Spleen (tissue), 11 donors: ENCODE measurements at regions not wholly inside any gene's neighbourhood (a gene's known extent, or its start where the extent isn't known, plus 50 kb on each side); places are given as distances from the start of the nearest gene placed in this dataset.

ENCODE experiments used
- DNase-seq: peaks from one replicate; pipeline ENCODE4 v3.0.0-alpha.2; 2020
- H3K27ac ChIP-seq, 8 donors: fragments of 200-600 bp; sonication (generic) in 7 of 8; 1 replicate in 4 of 8; 2 replicates in 4 of 8; pipeline versions ENCODE4 v1.5.0 to v1.8.0; 2016 to 2021; ENCODE audit warnings: inconsistent platforms in 4 of 8, mild to moderate bottlenecking in 4 of 8, moderate library complexity in 1 of 8
- H3K27me3 ChIP-seq, 7 donors: fragments of 200-600 bp; sonication (generic) in 6 of 7; replicated peaks in 1 of 7; 1 replicate in 4 of 7; 2 replicates in 3 of 7; pipeline versions ENCODE4 v1.5.0 to v1.8.0; 2016 to 2021; ENCODE audit warnings: inconsistent platforms in 3 of 7, mild to moderate bottlenecking in 1 of 7
- H3K36me3 ChIP-seq, 6 donors: fragments of 200-600 bp; sonication (generic) in 5 of 6; 1 replicate in 4 of 6; 2 replicates in 2 of 6; pipeline versions ENCODE4 v1.5.0 to v1.8.0; 2016 to 2021; ENCODE audit warnings: inconsistent platforms in 2 of 6
- H3K4me1 ChIP-seq, 6 donors: fragments of 200-600 bp; sonication (generic) in 5 of 6; 1 replicate in 3 of 6; 2 replicates in 3 of 6; pipeline versions ENCODE4 v1.5.0 to v1.8.0; 2016 to 2021; ENCODE audit warnings: inconsistent platforms in 3 of 6
- H3K4me3 ChIP-seq, 8 donors: fragments of 200-600 bp; sonication (generic) in 7 of 8; 1 replicate in 4 of 8; 2 replicates in 4 of 8; pipeline versions ENCODE4 v1.5.0 to v1.8.0; 2016 to 2021; ENCODE audit warnings: inconsistent platforms in 4 of 8, mild to moderate bottlenecking in 4 of 8, moderate library complexity in 2 of 8
- H3K9me3 ChIP-seq, 8 donors: fragments of 200-600 bp; sonication (generic) in 7 of 8; 1 replicate in 4 of 8; 2 replicates in 4 of 8; pipeline versions ENCODE4 v1.5.0 to v1.8.0; 2016 to 2021; ENCODE audit warnings: inconsistent platforms in 4 of 8
- POLR2A ChIP-seq, 3 donors: fragments of 450-650 bp; IDR thresholded peaks; one replicate each; pipeline ENCODE4 v1.5.1; 2017; ENCODE audit warnings: antibody characterized with exemption in 3 of 3, mild to moderate bottlenecking in 1 of 3
- POLR2AphosphoS5 ChIP-seq, 3 donors: sonication (generic); formaldehyde crosslinking; IDR thresholded peaks; one replicate each; pipeline ENCODE4 v1.5.1; 2017; ENCODE audit warnings: antibody characterized with exemption in 3 of 3
- WGBS, 5 donors: extraction: QIAGEN DNeasy Blood & Tissue Kit in 3 of 5; methylation state at CpG; one replicate each; pipeline versions ENCODE4 v1.1.5 to v1.1.7; 2013 to 2018; 5-methylcytosine and 5-hydroxymethylcytosine counted together
- intact Hi-C: fragments of 100-400 bp; cut with DNase I; formaldehyde crosslinking; loops from one replicate; pipeline ENCODE4 v1.15.0; 2023; ENCODE audit warnings: low total_unique reads
- TF ChIP-seq, protein P1 (sequence below), 11 experiments: fragments of 200-600 bp in 7 of 11; fragments of 450-650 bp in 4 of 11; sonication (generic) in 4 of 11; IDR thresholded peaks in 8 of 11; conservative IDR thresholded peaks in 3 of 11; 1 replicate in 7 of 11; 2 replicates in 4 of 11; pipeline versions ENCODE4 v1.4.0 to v1.8.0; 2016 to 2021; ENCODE audit warnings: antibody characterized with exemption in 11 of 11, inconsistent platforms in 4 of 11, mild to moderate bottlenecking in 1 of 11
- donor health status: healthy with polysubstance abuse.
- donor health status: DM: no; HTN: no; CAD: no; lungs with moderate emphysema.
- donor health status: DM: no; HTN: no; CAD: no.
- donor health status: Bipolar disorder and iron deficiency.
- donor health status: healthy.
- donor health status: DM: no; HTN: no; CAD: no.
- donor health status: DM: yes; HTN: yes; CAD: no.

DNA sequence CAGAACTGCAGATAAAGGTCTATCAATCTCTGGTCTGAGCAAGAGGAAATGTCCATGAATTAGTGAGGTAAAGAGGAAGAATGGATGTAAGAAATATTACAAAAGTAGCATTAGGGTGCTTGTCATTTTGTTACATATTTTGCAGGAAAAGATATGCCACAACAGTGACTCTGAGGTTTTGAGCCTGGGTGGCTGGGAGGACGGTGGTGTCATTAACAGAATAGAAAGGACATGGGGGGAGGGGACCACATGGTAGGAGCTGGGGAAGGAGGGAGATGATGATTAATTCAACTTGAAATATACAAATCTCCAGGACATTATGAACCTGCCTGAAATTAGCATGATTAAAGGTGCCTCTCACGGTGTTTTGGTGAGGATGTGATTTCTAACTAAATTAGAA, 245.5 kb upstream of the MDFIC2 start:
- Histone ChIP-seq H3K4me1 (no peaks in the 10 kb centered on the region), H3K27ac (no peak overlapping the region), H3K27me3 (no peaks in the 10 kb centered on the region), H3K36me3 (no peaks in the 10 kb centered on the region), H3K4me3 (no peak overlapping the region), H3K9me3 (peaks cover 0 to under 1% (median 0%) of the 10 kb centered on the region in 8 donors)
- TF ChIP-seq, protein P1, sequence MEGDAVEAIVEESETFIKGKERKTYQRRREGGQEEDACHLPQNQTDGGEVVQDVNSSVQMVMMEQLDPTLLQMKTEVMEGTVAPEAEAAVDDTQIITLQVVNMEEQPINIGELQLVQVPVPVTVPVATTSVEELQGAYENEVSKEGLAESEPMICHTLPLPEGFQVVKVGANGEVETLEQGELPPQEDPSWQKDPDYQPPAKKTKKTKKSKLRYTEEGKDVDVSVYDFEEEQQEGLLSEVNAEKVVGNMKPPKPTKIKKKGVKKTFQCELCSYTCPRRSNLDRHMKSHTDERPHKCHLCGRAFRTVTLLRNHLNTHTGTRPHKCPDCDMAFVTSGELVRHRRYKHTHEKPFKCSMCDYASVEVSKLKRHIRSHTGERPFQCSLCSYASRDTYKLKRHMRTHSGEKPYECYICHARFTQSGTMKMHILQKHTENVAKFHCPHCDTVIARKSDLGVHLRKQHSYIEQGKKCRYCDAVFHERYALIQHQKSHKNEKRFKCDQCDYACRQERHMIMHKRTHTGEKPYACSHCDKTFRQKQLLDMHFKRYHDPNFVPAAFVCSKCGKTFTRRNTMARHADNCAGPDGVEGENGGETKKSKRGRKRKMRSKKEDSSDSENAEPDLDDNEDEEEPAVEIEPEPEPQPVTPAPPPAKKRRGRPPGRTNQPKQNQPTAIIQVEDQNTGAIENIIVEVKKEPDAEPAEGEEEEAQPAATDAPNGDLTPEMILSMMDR (IDR thresholded peaks at IDR 0.05 in 8 of 11, conservative IDR thresholded peaks at IDR 0.05 in 3 of 11) = no peak
- TF ChIP-seq POLR2AphosphoS5 (IDR thresholded peaks at IDR 0.05) (no peak), POLR2A (IDR thresholded peaks at IDR 0.05) (no peak)
- WGBS, 5 donors = 32 to 53% (median 38%) methylated on average over 2 of the region's 2 CpGs
- no peak for DNase-seq
- intact Hi-C loops = no loop called here

DNA sequence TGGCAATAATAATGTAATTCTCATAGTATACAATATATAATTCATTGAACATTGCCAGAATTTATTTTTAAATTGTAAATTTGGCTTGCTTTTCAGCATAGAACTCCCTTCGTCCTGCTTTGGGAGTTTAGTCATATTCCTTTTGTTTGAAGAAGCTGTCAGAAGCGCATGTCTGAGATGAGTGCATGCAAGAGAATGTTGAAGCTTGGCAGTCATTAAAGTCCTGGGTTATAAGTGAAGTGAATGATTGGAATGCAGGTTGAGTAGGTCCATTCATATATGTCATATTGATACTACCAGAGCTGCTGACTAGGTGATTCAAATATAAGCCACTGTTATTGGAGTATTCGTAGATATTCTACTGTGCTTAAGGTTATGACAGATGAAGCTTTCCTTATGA, 243.6 kb upstream of the MDFIC2 start:
- 89 to 93% (median 91%) methylated on average over 3 of the region's 3 CpGs for WGBS, 5 donors
- H3K4me1 ChIP-seq = no peaks in the 10 kb centered on the region
- H3K27me3 ChIP-seq = no peaks in the 10 kb centered on the region
- DNase-seq = no peak
- TF ChIP-seq POLR2AphosphoS5 (IDR thresholded peaks at IDR 0.05) (no peak), POLR2A (IDR thresholded peaks at IDR 0.05) (no peak)
- TF ChIP-seq, protein P1 (IDR thresholded peaks at IDR 0.05 in 8 of 11, conservative IDR thresholded peaks at IDR 0.05 in 3 of 11) = no peak
- H3K36me3 ChIP-seq = no peaks in the 10 kb centered on the region
- no peak overlapping the region for H3K4me3 ChIP-seq
- H3K9me3 ChIP-seq = no peaks in the 10 kb centered on the region
- H3K27ac ChIP-seq = no peak overlapping the region
- intact Hi-C loops = no loop called here

DNA sequence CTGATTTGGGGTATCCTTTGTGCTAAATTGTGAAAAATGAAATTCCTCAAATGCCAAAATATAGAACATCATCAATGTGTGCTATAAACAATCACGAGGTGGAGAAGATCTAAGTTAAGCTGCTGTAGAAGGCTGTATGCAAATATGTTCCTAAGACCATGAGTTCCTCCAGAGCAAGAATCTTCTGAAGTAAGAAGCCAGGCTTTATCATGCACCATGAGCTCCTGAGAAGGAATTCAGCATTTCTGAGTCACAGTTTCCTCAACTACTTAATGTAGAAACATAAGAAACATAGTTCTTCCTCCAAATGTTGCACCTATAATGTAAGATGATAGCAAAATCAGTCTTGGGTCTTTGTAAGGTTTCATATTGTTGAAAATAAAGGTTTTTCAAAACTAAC, 241.7 kb upstream of the MDFIC2 start:
- Histone ChIP-seq H3K27ac (no peak overlapping the region), H3K36me3 (no peaks in the 10 kb centered on the region), H3K4me1 (no peaks in the 10 kb centered on the region), H3K4me3 (no peak overlapping the region), H3K9me3 (no peaks in the 10 kb centered on the region), H3K27me3 (no peaks in the 10 kb centered on the region)
- WGBS, 5 donors = 51 to 78% (median 65%) methylated on average over 1 of the region's 1 CpG
- TF ChIP-seq POLR2AphosphoS5 (IDR thresholded peaks at IDR 0.05) (no peak), POLR2A (IDR thresholded peaks at IDR 0.05) (no peak)
- TF ChIP-seq, protein P1 (IDR thresholded peaks at IDR 0.05 in 8 of 11, conservative IDR thresholded peaks at IDR 0.05 in 3 of 11) = no peak
- DNase-seq = no peak
- intact Hi-C loops = loop anchor here (5.0 kb wide), 1 partner anchor 1033 kb away; no protein-coding TSS in a partner anchor

DNA sequence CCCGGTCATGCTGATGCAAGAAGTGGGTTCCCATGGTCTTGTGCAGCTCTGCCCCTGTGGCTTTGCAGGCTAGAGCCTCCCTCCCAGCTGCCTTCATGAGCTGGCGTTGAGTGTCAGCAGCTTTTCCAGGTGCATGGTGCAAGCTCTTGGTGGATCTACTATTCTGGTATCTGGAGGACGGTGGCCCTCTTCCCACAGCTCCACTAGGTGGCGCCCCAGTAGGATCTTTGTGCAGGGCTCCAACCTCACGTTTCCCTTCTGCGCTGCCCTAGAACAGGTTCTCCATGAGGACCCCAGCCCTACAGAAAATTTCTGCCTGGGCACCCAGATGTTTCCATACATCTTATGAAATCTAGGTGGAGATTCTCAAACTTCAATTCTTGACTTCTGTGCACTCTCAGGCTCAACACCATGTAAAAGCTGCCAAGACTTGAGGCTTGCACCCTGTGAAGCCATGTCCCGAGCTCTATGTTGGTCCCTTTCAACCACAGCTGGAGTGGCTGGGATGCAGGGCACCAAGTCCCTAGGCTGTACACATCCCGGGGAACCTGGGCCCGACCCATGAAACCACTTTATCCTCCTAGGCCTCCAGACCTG, 238.4 kb upstream of the MDFIC2 start:
- Histone ChIP-seq H3K27ac (no peak overlapping the region), H3K36me3 (no peaks in the 10 kb centered on the region), H3K9me3 (no peaks in the 10 kb centered on the region), H3K4me1 (no peaks in the 10 kb centered on the region), H3K4me3 (no peak overlapping the region), H3K27me3 (no peaks in the 10 kb centered on the region)
- TF ChIP-seq, protein P1 (IDR thresholded peaks at IDR 0.05 in 8 of 11, conservative IDR thresholded peaks at IDR 0.05 in 3 of 11) = peak; percentile 25 to 86 (median 65)
- TF ChIP-seq POLR2AphosphoS5 (IDR thresholded peaks at IDR 0.05) = no peak
- 42 to 50% (median 46%) methylated on average over 7 to 9 of the region's 9 CpGs for WGBS, 5 donors
- intact Hi-C loops = loop anchor here (5.0 kb wide), 1 partner anchor 1036 kb away; no protein-coding TSS in a partner anchor
- peak; percentile 87 for DNase-seq
